T follicular helper cell (primary cell): ENCODE measurements at regions not wholly inside any gene's neighbourhood (a gene's known extent, or its start where the extent isn't known, plus 50 kb on each side); places are given as distances from the start of the nearest gene placed in this dataset.

Experiments
- DNase-seq: peaks from one replicate; pipeline ENCODE4 v3.0.0-alpha.2; 2020; ENCODE audit warnings: low read depth

DNA sequence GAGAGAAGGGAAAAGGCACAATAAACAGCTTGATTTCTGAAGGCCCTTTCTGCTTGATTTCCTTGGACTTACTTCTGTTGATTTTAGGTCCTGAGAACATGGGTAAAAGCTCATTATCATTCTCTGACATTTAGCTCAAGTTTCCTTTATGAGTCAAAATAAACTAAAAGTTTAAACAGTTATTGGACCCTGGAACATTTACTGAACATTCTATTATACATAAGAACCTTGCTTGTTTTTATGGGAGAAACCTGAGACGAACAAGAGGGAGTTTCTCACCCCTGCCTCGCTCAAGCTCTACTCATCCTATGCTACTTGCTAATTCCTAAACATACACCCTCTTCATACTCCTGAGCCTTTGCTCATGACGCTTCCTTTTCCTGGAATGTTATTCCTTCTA, 538.3 kb upstream of the PKN2 start:
- no peak for DNase-seq

DNA sequence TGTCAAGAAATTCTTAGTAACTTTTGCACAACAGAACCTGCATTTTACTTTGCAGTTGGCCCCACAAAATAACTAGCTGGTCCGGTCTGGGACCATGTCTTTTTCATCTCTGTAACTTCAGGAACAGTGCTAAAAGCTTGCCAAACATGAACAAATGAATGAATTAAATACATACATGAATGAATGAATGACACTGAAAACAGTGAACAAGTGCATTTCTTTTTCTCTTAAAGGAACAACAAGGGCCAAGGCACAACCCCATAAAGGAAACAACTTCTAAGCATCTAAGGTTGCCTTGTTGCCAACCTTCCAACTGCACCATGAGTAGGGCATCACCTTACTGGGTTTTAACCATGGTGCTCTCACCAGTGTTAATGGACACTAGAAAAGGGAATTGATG, 534.4 kb upstream of the PKN2 start:
- no peak for DNase-seq

DNA sequence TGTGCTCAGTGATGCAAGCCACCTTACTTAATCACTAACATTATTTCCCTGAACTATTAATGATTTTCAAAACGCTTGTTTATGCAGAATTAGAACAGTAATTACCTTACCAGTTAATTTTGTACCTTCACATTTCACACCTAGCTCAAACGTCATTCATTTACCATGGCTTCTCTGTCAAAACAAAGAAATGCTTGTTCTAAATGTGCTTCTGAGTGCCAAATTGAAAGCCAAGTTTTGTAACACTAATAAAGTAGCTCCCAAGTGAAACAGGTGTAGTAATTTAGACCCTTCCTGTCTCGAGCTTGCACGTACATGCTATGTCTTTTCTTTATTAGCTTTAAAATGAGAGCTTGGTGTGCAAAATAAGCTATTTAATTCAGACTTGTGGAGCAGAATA, 533.7 kb upstream of the PKN2 start:
- DNase-seq = no peak

DNA sequence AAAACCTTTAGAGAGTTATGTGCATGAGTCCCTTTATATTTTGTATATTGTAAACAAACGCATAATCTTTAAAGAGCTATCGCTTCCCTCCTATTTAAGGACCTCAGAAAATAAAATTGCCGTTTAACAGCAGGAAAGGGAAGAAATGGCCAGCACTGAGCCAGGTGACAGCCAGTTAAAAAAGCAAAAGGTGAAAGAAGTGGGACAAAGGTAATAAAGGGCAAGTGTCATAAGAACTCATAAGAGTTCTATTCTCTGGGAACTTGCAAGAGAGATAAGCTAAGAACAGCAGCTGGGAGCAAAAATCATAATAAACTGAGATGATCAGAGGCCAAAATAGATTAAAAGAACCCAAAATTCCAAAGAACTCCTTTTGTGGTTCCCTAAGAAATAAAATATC, 520.9 kb upstream of the PKN2 start:
- DNase-seq = no peak

DNA sequence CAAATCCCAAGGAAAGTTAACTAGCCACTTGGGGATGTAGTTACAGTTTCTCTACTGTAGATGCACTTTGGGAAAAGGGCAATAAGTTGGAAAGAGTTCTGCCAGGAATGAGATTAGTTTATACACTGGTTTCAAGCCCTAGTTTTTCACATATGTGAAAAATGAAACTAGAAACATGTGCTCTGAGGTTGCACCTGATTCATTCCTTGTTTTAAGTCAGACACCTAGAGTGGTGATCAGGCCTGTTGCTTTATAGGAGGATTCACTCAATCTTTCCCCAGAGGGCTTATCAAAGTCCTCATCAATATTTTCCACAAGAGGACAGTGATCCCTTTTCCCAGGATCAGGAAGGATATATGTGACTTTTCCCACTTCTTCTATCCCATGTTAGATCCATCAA, 515.9 kb upstream of the PKN2 start:
- no peak for DNase-seq

DNA sequence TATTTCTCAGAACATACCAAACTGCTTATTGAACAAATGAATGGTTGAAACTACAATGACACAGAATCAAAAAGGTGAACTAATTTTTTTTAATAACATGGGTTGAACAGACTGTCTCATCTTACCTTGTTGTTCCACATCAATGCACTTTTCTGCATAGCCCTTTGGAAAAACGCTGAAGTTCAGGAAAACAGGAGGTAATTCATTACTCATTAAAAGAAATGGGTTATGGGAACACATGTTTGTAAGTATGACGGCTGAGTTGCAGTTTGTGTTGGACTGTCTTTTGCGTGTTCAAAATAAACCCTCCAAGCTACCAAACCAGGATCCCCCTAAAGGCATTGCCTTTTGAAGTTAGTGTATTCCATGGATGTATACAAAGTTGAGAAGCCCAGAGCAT, 514.9 kb upstream of the PKN2 start:
- DNase-seq = no peak

DNA sequence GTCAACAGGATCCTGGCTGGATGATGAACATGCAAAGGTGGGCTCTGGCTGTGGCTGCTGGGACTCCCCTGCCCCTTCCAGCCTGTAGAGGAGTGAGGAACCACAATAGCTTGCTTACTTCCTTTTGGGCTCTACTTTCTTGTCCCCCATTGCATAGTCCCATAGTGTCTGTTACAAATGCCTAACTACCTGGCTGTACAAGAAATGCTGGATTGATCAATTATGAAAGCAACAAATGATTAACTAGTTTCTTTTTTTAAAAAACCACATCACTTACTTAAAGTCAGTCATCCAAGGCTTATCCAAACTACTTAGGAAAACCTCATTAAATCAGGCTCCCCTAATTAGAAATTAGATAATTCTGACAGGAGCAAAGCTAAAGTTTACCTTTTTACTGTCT, 514.1 kb upstream of the PKN2 start:
- no peak for DNase-seq

DNA sequence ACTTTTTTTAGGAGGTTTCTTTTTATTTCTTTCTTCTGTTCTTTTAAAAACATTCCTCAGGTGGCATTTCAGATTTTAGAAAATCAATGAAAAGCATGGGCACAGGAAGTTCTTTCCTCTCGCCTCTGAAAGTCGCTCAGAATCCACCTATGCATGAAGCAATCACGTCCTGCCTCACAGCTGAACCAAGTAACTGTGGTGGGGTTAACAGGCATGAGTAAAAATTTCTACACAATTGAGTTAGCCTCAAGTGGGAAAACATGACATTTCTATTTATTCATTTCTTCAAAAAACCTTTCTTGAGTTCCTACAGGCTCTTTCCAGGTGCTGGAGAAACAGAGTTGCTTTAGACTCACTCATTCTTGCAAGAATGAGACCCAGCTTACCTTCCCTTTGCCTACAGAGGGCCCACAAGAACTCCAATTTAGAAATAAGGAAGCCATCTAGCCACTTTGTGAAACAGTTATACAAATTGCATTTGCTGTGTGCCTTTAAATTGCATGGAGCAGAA, 508.9 kb upstream of the PKN2 start:
- no peak for DNase-seq

DNA sequence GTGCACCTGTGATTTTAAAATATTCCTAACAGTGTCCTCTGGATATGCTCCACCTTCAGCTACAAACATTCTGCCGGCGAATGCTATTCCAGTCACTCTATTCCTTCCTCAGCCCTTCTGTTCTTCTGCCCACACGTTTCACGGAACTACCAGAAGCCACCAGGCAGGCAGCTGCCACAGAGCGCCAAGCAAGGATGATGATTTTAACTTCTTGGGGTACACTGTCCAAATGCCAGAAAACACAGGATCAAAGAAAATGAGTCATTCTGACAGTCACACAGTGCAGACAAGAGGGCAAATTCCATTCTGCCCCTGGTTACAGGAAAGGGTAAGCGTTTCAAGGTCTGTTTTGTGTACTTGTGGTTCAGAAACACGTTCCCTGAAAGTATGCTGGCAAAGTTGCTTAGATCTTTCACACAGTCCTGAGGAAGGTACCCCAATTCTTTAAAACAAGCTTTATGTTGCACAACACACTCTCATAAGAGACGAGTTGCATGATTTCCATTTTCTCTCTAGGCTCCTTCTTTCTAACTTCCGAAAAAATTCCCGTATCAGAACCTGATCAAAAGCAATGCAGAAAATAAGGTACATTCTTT, 508.3 kb upstream of the PKN2 start:
- no peak for DNase-seq

DNA sequence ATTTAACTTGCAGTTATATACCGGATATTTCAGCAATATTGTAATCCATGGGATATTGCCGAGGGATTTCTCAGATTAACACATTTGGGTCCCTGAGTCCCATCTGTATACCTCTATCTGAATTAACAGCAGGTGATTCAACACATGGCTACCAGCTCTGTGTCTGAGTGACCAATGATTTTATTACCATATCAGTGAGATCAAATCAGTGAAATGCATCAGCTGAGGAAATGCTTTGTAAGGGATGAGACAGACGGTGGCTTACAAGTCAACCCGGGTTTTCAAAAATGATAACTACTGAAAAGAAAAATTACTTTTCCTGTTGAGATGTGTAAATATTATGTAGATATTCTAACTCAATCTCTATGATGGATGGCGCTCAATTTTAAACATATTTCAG, 504.1 kb upstream of the PKN2 start:
- no peak for DNase-seq

DNA sequence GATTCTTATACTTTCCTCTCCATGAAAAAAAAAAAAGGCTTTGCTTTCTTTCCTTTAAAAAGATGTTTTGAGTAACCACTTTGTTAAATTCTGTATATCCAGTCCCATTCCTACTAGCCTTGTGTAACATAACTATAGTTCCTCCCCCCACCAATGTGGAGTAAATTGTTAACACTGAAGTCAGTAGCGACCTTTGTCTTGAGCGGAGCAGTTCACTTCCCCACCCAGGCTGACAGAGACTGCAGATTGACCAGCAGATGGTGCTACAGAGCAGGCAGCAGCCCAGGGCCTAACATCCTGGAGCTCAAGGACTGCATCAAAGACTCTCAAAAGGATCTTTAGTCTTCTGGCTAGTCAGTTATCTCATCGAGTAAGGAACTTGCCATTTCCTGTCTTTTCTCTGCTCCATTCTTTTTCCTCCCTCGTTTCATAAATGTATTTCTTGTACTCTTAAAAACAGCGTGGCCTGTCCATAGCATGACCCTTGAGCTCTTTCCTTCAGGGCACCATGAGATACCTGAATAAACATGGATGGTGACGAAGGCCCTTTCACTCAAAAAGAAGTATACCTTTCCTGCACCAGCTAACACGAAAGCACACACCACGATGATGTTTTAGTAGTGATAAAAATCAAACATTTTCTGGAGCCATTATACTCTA, 503.5 kb upstream of the PKN2 start:
- peak; percentile 16 for DNase-seq

DNA sequence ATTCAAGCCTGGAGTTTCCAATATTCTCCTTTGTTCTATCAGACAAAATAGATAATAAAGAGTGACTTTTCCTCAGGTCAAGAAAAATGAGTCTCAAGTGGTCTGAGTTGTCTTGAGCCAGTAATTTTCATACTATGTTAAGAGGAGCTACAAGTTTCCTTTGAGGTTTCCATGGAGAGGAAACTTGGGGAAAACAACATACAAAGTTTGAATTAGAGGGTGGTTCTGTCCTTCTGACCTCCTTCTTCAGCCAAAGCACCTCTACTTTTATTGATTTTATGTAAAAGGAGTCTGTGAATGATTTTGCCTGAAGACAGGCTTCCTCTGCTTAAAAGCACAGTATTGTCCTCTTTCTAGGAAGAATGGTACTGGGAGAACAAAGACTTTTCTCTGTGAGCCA, 497.2 kb upstream of the PKN2 start:
- no peak for DNase-seq

DNA sequence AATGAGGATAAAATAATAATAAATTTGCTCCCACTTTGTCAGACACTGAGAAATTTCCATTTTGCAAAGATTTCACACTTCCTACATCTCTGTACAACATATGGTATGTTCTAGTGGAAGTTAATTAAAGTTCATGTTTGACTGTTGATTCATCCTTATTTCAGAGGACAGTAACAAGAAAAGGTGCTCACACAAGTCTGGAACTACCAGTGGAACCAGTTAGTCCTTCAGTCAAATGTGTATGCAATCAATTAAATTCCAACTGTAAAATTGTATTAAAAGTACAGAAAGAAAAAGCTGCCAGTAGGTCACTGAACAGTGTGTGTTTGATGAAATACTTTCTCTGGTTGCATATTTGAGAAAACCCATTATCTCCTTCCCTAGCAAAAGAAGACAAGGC, 496.0 kb upstream of the PKN2 start:
- no peak for DNase-seq

DNA sequence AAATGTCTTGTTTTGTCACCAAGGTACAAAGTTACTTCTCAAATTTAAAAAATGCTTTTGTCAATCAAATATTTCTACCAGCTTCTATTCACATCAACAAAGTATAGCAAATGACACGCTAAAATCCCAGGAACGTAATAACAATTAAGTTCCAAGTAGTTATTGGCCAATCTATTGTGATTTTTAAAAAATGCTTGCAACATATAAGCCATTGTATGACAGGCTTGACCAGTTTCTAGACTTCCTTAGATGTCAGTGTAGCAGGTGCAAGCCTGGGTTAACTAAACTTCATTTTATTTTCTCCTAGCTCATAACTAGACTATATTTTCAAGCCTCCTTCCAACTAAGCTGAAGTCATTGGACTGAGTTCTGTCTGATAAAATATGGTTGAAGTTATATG, 494.5 kb upstream of the PKN2 start:
- DNase-seq = no peak

DNA sequence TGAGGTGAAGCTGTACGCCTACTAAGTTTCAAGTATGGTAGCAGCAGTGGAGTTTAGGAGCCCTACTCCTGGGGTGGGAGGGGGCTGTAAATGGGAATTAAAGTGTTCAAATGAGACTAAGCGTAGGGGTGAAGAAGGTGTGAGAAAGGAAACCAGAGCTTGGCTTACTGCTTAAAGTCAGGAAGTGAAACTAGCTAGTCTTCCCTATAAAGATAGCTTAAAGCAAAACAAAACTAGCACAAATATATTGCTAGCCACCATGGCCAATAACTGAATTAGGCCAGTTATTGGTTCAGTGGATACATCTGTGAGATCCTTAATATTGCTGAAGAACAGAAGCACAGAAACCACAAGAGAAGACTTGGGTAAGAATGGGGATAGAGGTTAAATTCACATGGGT, 492.2 kb upstream of the PKN2 start:
- DNase-seq = no peak

DNA sequence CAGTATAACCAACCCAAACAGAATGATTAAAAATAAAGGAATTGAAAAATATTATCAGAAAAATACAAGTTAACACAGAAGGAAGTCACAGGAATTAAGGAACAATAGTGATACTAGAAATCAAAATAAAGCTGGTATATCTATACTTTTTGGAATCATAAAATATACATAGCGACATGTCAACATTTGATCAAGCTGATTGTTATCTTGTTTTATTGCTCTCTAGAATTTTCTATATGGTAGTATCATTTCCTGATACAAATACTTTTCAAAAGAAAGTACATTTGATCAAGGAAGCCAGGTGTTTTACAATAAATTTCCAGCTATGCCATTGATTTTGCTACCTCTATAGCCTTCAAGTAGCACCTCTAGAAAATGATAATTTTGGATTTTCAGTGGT, 489.5 kb upstream of the PKN2 start:
- DNase-seq = no peak

DNA sequence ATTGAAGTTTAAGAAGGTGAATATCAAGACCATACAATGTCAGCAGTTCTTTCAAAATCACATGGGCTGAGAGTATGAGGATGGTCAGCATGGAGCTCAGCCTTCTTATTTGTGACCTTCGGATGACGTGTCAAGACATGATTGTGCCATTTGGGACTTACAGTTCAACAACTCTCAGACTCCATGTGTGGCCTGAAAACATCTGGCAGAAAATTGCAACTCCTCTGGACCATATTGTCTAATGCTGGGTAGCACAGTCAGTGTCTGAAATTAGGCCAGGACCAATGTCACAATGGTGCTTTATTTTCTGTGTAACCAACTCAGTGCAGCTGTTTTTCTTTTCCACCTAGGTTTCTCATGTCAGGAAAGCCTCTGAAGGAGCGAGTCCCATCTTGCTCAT, 483.5 kb upstream of the PKN2 start:
- no peak for DNase-seq

DNA sequence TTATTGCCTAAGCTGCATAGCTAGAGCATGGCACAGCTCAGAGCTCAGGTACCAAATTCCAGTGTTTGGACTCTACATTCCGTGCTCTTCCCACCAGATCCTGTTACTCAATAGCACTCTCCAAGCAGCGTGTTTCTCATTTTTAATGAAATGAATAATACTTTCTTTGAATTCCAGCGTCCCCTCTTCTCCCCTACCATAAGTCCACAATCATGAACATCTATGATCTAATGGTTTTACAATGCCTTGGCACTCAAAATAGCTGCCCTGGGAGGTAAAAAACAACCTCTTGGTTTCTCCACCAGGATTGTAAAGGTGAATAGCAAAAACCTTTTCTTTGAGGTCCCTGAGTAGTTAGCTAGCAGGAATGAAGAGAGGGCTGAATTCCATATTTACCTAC, 480.0 kb upstream of the PKN2 start:
- DNase-seq = no peak

DNA sequence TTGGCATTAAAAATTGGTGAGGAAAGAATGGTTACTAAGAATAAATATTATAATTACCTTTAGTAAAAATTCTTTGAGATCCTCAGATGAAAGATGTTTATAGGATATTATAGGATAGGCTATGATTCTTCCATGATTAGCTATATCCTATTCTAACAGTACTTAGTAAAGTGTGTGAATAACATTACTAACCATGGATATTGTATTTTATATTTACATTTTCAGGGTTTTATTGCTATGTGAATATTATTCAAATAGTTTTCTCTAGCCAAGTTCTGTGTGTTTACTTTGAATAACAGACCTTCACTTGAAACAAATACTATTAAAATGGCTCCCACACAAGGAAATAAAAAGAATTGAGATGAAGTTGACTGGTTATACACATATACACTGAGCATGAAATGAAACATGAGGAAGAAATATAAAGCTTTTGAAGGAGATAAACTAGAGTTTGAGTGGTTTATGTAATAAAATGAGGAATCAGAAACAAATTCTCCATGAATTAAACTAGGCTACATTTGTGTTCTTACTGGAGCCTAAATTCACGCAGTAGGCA, 479.4 kb upstream of the PKN2 start:
- DNase-seq = no peak

DNA sequence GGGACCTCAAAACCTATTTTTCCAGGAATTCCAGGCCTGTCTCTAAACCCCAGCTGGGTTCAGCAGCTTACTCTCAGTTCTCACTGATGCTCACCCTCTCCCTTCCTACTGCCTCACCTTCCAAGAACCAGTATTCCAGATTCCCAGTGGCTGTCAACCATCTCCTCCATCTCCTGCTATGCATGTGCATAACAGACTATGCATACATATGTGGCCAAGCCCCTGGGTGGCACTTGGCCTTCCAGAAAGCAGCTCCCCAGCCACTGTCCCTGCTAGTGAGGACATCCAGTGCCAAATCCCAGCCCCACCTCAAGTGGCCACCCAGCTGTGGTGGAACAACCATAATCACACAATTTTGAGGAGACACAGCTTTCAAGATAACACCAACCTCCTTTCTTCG, 475.7 kb upstream of the PKN2 start:
- no peak for DNase-seq

DNA sequence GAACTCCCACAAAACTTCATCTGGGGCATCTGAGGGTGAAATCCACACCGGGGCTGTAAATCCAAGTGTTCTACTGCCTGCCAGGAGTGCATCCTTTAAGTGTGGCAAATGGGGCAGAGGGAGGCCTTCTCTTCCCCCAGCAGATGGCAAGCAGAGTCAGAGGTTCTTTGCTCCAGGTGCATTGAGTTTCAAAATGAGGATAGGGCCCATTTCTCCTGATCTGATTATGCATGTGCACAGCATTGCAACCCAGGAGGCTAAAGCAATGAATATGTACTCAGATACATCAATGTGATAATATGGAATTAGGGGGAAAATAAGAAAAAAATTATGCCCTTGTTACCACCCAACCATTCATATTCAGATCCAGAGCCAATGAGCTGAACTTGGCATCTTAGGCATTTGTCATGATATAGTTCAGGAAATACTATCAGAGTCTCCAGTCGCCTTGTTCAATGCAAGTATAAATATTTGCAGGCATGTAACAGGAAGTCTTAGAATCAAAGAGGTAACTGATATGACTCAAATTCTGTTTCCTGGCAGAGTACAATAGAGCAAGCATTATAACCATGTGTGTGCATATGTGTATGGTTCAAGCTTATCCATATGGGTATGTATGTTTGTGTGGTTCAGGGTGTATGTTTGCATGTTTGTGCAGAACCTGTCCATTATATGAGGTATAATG, 473.8 kb upstream of the PKN2 start:
- no peak for DNase-seq

DNA sequence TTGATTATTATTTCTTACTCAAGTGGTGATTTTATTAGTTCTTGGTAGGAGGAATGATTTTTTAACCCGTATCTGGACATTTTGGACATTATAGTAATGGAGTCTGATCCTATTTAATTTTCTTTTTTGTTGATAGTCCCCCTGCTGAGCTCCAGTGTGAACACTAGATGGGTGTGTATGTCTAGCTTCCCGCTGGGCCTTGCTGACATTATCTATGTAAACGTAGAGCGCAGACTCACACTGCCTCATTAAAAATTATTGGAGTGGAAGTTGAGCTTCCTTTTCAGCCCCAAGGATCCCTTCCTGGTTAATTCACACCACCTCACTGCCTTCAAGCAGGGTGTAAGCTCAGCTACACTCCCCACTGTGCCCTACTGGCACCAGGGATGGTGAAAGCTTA, 467.6 kb upstream of the PKN2 start:
- DNase-seq = no peak

DNA sequence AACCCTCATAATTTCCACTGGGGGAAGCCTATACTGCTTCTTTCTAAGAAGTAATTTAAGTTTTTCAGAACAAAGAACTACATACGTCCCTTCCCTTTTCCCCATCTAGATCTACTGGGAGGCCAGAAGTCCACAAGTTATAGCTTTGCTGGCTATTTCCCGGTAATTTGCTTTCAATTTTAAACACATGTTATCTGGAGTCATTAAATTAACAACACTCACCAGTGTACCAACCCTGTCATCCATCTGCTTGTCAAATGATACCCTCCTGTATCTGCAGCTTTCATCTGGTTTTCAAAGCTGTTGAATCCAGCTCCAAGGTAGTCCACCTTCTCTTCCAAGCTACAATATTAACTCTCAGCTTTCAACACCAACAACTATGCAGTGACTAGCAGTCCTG, 466.7 kb upstream of the PKN2 start:
- DNase-seq = no peak
